Stimulated activated CD4-positive, alpha-beta T cell treated with anti-CD3 and anti-CD28 coated beads, Interleukin-1b, Interleukin-23, amount 100 ng/mL, for 4 hours (primary cell): ENCODE measurements at regions not wholly inside any gene's neighbourhood (a gene's known extent, or its start where the extent isn't known, plus 50 kb on each side); places are given as distances from the start of the nearest gene placed in this dataset.

Experiments
- DNase-seq, 2 donors: peaks; one replicate each; pipeline ENCODE4 v3.0.0-alpha.2; 2020; ENCODE audit warnings: low read depth in 2 of 2

DNA sequence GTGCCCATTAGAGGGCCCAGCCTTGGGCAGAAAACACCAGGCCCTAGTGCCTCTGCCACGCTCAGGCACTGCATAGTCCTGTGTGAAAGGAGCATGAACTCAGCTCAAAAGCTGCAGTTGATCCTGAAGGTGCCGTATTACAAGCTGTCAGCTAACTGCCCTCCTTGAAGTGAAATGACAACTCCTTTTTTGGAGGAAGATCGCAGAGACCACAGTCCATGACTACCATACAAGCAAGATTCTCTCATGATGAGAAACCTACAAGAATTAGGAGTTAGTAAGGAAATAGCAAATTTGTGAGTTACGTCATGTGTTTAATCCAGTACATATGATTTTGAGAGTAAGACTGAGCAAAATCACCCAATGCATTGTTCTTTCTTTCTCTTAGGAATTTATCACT, 513.9 kb upstream of the NR2F2 start:
- no peak for DNase-seq

DNA sequence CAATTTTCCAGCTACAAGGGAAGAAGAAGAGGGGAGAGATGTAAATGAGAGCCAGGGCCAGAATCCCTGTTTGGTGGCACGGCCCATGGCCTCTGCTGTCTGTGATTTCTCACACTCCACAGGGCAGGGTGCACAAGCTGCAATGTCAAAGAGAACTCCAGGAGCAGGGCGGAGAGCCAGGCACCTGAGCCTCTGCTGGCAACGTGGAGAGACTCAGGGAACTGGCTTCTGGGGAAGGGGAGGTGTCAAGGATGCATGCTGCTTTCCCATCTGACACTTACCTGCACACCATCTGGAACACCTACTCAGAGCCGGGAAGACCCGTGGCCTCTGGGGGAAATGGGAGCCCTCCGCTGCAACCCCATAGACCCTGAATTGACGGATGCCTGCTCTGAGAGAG, 507.5 kb upstream of the NR2F2 start:
- no peak for DNase-seq

DNA sequence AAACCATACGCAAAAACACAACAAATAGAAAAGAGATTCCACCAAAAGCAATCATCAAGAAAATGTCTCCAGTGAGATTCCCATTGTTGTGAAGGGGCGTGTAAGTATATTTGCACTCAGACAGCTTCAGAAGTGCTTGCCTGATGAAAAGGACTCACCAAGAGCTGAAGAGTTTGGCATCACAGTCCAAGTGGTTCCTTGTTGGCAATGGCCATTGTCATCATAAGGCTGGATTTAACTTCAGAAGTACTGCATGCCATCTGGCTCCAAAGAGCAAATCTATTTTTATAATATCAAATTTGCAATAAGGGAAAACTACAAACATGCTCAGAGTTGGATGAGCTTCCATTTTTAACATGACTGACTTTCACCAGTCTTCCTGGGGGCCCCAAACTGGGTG, 505.3 kb upstream of the NR2F2 start:
- DNase-seq: no peak

DNA sequence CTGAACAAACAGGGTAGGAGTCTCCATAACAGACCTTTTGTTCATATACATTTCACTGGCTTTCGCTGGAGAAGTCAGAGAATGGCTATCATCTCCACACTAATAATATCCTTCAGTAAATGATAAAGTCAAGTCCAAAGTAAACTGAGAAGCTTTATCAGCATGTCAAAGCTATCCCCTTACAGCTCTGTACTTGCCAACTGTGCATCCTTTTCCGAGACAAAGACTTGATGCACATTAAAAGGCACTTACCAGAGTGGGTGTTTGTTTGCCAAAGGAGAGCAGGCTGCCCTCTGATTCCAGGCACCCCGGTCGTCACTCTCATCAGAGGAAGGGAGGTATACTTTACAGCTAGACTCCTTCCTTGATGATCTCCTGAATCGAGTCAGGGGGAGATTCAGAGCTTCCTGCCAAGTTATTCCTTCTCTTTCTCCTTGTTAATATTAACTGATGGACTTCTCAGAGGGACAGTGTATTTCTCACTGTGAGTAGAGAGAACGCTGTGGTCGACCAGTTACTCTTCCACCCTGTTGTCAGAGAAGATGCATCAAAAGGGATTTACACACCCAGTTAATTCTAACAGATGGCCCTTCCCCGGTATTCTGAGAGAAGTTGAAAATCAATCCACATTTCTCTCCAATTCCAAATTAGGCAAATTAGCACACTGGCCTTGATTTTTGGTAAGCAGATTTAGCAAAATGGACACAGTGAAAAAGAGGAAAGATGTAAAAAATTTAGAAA, 504.7 kb upstream of the NR2F2 start:
- DNase-seq: no peak

DNA sequence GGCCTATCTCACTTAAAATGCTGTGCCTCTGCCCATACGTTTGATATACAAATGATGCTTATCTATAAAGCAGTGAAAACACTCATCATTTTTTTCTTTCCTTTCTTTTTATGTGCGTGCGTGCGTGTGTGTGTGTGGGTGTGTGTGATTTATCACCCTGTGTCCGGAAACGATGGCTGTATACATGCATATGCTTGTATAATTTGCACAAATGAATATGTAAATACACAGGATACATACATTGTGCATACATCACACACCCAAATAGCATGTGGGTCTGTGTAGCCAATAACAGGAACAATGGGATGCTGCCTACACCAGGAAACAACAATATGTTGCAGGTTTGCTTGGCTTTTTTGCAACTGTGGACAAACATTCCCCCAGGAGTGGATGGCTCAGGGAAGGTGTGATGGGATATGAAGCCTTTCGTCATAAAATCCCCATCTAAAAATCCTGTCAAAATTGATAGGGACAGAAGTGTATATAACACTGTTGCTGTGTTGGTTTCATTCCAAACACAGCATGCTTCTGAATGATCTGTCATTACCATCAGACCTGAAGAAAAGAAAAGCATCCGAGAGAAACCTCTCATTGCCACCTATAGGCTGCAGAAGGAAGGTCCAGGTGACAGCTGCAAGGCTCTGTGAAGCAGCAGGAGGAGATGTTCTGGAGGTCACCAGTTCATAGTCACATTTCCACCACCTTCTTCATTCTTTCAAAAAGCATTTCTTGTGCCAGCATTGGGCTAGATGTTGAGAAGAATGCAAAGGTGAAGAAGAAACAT, 503.9 kb upstream of the NR2F2 start:
- DNase-seq: no peak

DNA sequence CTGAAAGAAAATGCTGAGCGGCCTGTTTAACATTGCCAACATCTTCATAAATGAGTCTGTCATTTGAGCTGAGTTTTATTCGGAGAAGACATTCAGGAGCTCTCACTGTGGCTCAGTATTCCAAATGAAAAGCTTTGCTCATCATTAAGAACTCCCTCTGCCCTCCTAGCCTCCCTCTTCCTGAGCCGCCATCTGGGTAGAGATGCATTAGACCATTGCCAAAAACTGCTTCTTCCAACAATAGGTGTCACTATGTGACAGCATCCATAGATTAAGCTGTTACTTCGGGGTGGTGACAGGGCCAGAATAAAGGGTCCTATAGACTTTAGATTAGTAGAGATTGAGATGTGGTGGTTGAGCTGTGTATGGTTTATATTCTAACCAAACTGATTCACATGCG, 501.4 kb upstream of the NR2F2 start:
- DNase-seq: no peak

DNA sequence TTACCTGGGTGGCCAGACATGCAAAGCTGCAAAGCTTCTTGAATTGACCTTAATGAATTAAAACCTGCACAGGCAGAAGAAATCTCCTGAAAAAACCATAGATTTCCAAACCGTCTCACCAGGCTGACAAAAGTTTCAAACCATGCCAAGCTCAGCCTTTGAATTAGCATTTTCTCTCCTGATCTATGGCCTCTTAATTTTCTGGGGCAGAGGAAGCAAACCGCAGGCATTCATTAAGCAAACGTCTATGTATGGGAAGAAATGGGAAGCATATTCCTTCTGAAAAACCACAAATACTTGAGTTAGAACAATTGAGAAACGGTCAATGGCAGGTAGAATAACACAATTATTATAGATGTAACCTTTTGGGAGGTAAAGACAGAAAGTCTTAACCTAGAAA, 500.2 kb upstream of the NR2F2 start:
- DNase-seq: no peak

DNA sequence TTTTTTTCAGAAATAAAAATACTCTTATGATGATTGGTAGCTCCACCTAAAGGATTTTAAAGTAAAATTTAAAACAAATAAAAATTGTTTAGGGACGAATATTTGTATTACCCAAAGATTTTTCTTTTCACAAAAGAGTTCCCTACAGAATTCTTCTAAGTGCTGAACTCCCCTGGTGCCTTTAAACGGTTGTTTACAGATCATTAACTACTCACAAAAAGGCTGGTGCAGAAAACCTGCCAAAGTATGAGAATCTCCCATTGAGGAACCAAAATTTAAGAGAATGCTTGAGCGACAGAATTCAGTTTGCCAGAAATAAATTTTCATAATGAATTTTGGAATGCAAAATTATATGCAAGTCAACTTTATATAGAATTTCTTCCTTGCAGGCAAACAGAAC, 497.8 kb upstream of the NR2F2 start:
- DNase-seq: no peak

DNA sequence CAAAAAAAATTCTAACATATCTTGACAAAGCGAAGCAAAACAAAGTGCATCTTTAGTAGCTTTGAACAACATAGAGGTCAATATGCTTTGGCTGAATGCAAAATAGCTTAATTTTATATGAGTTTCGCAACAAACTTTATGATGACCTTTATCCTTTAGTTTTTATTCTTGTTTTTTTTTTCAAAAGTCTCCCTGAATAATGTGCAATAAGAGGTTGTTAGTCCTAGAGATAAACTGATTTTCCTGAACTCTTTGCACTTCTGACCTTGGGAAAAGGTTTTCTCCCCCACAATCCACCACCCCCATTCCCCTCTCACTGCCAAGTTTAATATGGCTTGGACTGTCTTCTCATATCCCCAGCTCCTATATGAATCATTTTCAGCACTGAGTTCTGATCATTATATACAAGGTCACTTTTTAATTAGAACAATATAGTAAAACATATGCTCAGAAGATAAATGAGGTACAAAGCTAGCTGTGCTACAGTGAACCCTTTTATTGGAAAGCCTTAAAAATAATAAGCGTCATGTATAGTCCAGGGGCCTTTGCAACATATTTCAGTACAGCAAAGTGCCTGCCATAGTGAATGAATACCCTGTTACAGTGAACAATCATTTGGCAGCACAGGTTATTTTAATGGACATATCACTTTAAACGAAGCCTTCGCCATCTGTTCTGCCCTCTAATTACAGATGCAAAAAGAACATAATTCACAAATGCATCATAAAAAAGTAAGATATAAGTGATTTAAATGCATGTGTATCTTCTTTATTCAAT, 496.3 kb upstream of the NR2F2 start:
- no peak for DNase-seq

DNA sequence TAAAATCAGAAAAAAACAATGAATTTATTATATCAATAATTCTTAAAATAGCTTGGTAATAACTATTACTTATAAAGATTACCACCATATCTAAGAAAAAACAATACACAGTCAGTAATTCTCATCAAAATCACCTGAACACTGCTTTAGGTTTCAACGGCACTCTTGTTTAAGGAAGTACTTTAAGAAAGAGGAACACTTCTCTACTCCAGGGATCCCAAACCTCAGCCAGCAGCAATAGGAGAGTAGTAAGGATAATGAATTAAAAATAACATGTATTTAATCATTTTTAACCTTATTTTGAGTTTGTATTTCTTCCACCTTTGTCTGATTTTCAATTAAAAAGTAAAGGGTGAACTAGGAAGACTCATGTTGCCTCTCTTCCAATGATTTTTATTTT, 494.0 kb upstream of the NR2F2 start:
- no peak for DNase-seq

DNA sequence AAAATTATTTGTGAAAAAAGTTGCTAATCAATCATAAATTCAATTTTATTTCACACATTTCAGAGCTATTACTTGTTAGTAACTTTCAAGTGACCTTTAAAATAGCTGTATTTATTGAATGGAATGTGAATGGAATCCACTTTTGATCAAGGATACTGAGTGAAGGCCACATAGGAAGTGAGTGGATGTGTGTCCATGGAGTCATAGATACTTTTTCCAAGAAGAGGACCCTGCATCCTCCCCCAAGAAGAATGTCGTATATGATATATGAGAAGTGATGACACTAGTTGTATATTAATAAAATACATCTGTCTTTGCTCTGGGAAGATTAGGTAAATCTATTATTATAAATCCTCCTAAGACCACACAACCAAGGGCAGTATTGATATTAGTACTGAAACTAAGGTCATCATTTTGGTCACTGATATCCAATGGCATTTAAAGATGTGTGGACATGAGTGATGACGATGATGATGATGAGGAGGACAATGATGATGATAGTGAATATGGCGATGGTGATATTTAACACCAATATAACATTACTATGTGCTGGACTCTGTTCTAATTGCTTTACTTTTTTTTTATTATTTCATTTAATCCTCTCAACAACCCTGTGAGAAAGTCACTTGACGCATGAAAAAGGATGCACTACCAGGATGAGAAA, 493.0 kb upstream of the NR2F2 start:
- no peak for DNase-seq

DNA sequence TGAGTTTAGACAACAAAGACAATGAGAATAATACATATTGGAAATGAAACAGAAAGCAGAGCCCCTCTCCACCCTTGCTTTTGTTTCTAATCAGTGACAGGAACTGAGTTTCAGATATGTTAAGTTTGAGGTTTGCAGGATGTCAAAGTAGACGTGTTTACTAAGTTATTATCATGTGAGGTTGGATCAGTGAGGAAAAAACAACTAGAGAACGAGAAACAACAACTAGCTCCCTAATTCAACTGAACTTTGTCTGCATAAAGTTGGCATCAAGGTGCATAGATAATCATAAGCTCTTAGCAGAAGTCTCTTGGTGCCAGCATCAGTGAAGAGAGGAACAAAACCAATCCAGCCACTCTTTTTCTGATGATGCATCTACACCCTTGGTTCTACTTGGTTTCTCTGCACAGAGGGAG, 491.1 kb upstream of the NR2F2 start:
- no peak for DNase-seq

DNA sequence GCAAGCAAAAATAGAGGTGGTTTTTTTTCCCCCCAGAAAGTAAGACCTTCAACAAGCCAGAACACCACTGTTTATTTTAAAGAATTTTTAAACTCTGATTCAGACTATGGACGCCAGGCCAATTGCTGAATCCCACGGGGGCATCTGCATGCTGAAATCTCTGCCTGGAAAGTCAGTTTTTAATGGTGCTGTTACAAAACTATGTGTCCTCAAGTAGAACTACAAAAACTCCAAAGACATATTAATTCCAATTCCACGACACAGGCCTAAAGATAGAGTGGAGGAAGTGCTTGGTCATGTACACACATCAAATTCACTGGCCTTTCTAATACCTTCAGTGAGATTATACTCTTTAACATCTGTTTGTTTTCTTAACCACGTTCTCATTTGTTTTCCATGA, 490.5 kb upstream of the NR2F2 start:
- no peak for DNase-seq

DNA sequence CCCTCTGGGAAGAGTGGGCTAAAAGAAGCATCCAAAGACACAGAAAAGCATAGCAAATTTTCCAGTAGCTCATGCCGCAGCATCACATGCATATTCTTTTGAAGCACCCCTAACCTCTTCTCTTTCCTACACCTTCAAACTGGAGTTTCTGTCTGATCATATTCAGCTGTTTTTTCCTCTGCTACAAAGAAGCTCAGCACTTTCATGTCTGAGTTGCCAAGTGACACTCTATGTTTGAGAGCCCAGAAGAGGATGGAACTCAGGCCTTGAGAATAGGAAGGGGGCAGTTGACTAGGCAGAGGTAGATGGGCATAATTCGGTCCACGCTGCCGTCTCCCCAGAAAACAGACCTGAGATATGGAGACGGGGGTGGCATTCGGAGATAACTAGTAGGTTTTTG, 489.6 kb upstream of the NR2F2 start:
- DNase-seq: no peak

DNA sequence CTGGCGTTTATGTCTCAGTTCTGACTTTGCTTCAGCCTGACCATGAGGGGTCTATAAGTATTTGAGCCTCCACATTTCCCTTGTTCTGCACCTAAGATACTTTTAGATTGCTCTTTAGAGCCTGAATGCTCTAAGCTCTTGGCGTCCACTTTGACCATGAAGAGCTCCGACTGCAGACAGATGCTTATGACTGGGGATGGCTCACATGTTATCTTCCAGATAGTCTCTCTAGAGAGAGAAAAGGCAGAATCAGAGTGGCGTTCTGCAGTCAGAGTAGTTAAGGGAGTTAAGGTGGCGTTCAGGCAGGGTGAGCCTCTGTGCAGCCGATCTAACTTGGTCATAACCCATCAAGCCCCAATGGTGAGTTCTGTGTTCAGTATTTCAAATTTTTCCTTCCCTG, 487.9 kb upstream of the NR2F2 start:
- no peak for DNase-seq

DNA sequence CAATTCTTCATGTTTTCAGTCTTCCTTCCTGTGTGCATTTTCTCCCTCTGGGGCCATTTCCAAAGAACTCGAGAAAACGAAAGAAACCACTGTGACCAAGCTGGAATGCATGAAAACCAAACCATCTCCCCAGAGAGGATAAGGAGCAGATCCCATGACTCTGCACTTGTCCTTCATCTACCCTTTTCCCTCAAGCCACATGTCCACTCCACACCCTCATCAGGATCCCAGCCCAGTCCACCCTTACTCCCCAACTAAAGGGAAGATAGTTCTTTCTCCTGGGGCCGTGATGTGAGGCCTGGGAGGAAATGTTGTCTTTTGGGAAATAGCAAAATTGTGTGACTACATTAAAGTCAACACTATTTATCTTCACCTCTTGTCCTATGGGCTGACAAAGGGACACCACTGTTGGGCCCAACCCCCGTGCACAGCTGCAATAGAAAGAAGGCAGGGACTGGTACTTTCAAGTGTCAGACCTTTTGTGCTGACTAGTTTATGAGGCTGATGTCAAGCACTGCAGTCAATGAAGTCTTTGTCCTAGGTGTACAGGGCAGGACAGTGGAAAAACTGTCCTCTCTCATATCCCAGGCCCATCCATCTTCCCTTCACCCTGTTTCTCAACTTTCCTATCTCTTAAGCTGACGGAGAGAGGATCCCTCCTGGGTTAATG, 487.1 kb upstream of the NR2F2 start:
- DNase-seq: no peak

DNA sequence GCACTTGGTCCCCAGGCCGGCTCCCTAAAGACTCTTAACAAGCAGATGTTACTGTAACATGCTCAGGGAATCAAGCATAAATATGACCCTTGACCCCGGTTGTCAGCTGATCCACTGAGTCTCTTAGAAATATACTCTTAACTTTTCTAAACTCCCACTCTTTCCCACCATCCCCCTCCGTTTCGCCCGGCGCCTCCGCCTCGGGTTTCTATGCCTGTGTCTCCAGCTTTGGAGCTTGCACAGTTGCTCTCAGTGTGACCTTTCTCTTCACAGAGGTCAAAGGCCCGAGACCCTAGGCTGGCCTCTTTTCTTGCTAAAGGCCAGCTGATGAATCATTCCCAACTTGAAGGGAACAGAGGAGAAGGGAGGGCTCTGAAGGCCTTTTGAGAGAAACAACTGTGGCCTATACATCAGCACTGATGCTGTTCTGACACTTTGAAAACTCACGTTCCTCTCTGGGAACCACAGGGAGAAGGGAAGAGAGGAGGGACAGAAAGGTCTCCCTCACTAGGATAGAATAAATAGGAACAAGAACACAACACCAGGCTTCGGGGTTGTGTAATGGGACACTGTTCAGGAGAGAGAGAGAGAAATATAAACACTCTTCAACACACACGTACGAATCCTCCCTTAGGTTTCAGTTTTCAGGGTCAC, 484.5 kb upstream of the NR2F2 start:
- DNase-seq: no peak

DNA sequence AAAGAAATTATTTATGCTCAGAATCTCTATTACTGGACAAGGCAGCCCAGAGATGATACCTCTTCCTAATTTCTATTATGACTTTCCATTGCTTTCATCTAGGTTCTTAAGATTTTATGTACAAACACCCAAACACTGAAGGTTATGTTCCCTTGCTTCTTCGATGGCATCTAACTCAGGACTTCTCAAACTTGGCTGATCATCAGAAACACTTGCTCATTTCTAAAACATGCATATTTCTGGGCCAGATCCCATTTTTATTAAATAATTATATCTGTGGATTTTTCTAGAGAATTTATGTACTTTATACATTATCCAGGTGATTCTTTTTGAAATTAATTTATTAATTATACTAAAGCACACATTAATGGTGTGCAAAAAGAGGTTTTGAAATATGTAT, 482.4 kb upstream of the NR2F2 start:
- no peak for DNase-seq

DNA sequence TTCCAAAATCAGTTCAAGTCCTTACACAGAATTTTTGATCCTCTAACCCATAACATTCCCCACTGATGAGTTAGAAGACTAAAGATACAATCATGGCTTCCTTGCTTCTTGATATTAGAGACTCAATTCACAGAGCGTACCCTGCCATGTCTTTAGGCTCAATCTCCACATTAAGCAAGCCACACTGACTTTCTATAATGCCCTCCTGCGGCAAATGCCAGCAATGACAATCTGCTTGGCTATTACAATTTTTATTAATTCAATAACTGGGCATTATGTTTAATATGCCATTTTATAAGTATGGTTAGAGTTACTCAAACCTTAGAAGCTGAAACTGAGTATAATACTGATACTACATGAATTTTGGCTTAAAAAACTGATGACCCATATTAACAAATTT, 479.7 kb upstream of the NR2F2 start:
- no peak for DNase-seq

DNA sequence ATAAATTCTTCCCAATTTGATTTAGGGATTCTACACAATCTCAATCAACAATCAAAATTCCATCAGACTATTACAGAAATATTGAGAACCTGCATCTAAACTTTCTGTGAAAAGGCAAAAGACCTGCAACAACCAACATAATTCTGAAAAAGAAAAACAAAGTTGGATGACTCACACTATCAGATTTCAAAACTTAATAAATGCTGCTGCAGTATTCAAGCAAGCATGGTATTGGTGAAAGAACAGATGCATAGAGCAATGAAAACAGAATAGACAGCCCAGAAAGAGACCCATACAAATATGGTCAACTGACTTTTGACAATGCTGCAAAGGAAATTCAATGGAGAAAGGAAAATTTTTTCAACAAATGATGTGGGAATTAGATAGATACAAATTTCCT, 477.1 kb upstream of the NR2F2 start:
- DNase-seq: no peak

DNA sequence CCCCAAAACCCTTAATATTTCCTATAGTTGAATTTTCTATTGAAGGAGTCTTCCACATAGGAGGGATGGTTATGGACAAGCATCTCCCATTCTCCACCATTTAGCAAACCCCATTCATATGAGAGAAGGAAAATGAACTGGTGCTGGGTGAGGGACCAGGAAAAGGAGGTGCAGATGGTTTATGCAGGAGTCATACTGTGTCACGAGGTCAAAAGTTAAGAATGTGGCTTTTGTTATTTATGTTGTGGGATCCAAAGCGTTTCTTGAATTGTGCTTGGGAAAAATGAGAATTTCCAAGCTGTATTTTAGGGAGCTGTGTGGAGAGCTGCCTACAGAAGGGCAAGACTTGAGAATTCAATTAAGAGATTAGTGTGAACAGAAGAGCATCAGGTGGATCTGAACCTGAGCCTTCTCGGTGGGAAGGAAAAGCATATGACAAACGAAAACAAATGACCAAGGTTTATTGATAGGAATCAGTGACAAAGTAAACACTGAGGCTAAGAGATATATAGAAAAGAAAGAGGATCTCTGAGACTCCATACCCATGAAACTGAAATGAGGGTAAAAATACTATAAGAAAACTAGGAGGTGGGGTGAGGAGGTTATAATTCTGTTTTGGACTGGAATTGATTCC, 473.3 kb upstream of the NR2F2 start:
- no peak for DNase-seq
